Calu3 (cell line): ENCODE measurements at regions not wholly inside any gene's neighbourhood (a gene's known extent, or its start where the extent isn't known, plus 50 kb on each side); places are given as distances from the start of the nearest gene placed in this dataset.

Experiments
- BruUV-seq: library from RNA; stranded (reverse); fragments of 400-500 nt; replicated peaks from 2 replicates; lab custom pipeline; 2021; lab: Mats Ljungman, UMichigan
- CTCF ChIA-PET: fragments of 300-600 bp; sonication (Branson Sonifier 250); formaldehyde crosslinking; loops from one replicate; lab custom pipeline; 2022; ENCODE audit warnings: antibody characterized with exemption; lab: Charles Lee
- DNase-seq: peaks from one replicate; pipeline ENCODE4 v3.0.0; 2022
- H3K27ac Mint-ChIP-seq: one replicate; pipeline ENCODE4 v1.8.0; 2022; ENCODE audit warnings: mixed read lengths; ENCODE audit not compliant: unreplicated experiment
- H3K27me3 Mint-ChIP-seq: one replicate; pipeline ENCODE4 v1.8.0; 2022; ENCODE audit warnings: mixed read lengths; ENCODE audit not compliant: unreplicated experiment
- H3K36me3 Mint-ChIP-seq: one replicate; pipeline ENCODE4 v1.8.0; 2022; ENCODE audit warnings: mild to moderate bottlenecking, moderate library complexity, mixed read lengths; ENCODE audit not compliant: insufficient read depth, unreplicated experiment
- H3K4me1 Mint-ChIP-seq: one replicate; pipeline ENCODE4 v1.8.0; 2022; ENCODE audit warnings: mild to moderate bottlenecking, low read depth, mixed read lengths; ENCODE audit not compliant: unreplicated experiment
- H3K4me3 Mint-ChIP-seq: one replicate; pipeline ENCODE4 v1.8.0; 2022; ENCODE audit warnings: mild to moderate bottlenecking, low read depth, moderate library complexity, mixed read lengths; ENCODE audit not compliant: unreplicated experiment
- H3K9me3 Mint-ChIP-seq: one replicate; pipeline ENCODE4 v1.8.0; 2022; ENCODE audit warnings: low read depth, mixed read lengths; ENCODE audit not compliant: unreplicated experiment
- intact Hi-C: fragments of 100-400 bp; cut with micrococcal nuclease; formaldehyde crosslinking; loops from one replicate; pipeline ENCODE4 v1.10.0; 2022; ENCODE audit not compliant: unreplicated experiment
- TF ChIP-seq, protein P1 (sequence below): fragments of 200-600 bp; IDR thresholded peaks from one replicate; pipeline ENCODE4 v1.8.0; 2022; ENCODE audit warnings: antibody characterized with exemption; ENCODE audit not compliant: unreplicated experiment

DNA sequence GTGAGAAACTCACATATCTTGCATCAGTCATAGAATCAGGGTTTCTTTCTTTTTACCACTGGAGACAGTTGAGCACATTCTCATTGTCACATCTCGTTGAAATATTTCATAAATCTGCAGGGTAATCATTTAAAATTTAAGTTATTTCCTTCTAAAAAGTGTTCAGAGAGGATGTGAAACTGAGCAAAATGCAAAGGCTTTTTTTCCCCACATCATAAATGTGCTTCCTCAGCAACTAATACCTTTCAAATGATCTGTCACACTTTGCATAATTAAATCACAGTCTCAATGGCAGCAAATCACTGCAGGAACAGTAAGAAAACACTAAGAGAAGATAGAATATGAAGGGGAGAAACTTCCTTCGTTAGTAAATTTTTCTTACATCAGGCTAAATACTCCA lies 187.5 kb downstream of the EVX1 start:
- intact Hi-C loops: no loop called here
- H3K27me3 Mint-ChIP-seq: no peaks in the 10 kb centered on the region
- DNase-seq: no peak
- TF ChIP-seq, protein P1, sequence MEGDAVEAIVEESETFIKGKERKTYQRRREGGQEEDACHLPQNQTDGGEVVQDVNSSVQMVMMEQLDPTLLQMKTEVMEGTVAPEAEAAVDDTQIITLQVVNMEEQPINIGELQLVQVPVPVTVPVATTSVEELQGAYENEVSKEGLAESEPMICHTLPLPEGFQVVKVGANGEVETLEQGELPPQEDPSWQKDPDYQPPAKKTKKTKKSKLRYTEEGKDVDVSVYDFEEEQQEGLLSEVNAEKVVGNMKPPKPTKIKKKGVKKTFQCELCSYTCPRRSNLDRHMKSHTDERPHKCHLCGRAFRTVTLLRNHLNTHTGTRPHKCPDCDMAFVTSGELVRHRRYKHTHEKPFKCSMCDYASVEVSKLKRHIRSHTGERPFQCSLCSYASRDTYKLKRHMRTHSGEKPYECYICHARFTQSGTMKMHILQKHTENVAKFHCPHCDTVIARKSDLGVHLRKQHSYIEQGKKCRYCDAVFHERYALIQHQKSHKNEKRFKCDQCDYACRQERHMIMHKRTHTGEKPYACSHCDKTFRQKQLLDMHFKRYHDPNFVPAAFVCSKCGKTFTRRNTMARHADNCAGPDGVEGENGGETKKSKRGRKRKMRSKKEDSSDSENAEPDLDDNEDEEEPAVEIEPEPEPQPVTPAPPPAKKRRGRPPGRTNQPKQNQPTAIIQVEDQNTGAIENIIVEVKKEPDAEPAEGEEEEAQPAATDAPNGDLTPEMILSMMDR: no peak
- H3K27ac Mint-ChIP-seq: no peak overlapping the region
- no peaks in the 10 kb centered on the region for H3K36me3 Mint-ChIP-seq
- peaks cover 6% of the 10 kb centered on the region for H3K4me1 Mint-ChIP-seq
- BruUV-seq: no TSS peak
- H3K4me3 Mint-ChIP-seq: no peak overlapping the region
- CTCF ChIA-PET: no interaction called here
- no peaks in the 10 kb centered on the region for H3K9me3 Mint-ChIP-seq

GRCh38 chr7:27431465-27431864 lies 188.9 kb downstream of the EVX1 start:
- no peaks in the 10 kb centered on the region for H3K27me3 Mint-ChIP-seq
- TF ChIP-seq, protein P1: no peak
- no peak overlapping the region for H3K4me3 Mint-ChIP-seq
- no peaks in the 10 kb centered on the region for H3K36me3 Mint-ChIP-seq
- no TSS peak for BruUV-seq
- H3K9me3 Mint-ChIP-seq: no peaks in the 10 kb centered on the region
- H3K27ac Mint-ChIP-seq: no peak overlapping the region
- intact Hi-C loops: no loop called here
- no peaks in the 10 kb centered on the region for H3K4me1 Mint-ChIP-seq
- no peak for DNase-seq
- CTCF ChIA-PET: no interaction called here

DNA sequence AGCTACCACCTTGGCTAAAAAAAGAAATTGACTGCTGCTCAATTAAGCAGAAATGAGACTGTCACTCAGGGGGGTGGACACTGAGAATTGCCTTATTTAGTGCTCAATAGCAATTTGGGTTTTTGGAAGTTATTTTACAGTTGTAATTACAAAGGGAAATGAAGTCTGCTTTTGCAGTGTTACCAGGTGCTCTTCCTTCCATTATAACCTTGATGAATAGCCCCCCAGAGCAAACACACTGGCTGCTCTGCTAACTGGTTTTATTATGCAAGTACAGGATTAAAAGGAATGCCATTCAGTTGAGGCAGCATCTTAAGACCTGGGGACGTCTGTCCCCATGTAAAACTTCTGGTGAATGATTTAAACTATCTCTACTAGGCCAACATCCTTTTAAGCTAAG lies 191.0 kb downstream of the EVX1 start:
- no TSS peak for BruUV-seq
- no peaks in the 10 kb centered on the region for H3K4me1 Mint-ChIP-seq
- H3K27ac Mint-ChIP-seq: no peak overlapping the region
- H3K36me3 Mint-ChIP-seq: no peaks in the 10 kb centered on the region
- H3K4me3 Mint-ChIP-seq: no peak overlapping the region
- TF ChIP-seq, protein P1: no peak
- DNase-seq: no peak
- no peaks in the 10 kb centered on the region for H3K27me3 Mint-ChIP-seq
- CTCF ChIA-PET: interaction anchor here (1.3 kb wide), 1 partner anchor 10 kb away, joined by 3 read pairs; no protein-coding TSS in a partner anchor
- intact Hi-C loops: no loop called here
- H3K9me3 Mint-ChIP-seq: no peaks in the 10 kb centered on the region

- Mint-ChIP-seq H3K4me1 (no peaks in the 10 kb centered on the region), H3K27ac (no peak overlapping the region), H3K36me3 (no peaks in the 10 kb centered on the region), H3K27me3 (no peaks in the 10 kb centered on the region), H3K9me3 (no peaks in the 10 kb centered on the region), H3K4me3 (no peak overlapping the region)
- BruUV-seq: no TSS peak
- TF ChIP-seq, protein P1: no peak
- intact Hi-C loops: no loop called here
- CTCF ChIA-PET: interaction anchor here (1.3 kb wide), 1 partner anchor 12 kb away, joined by 3 read pairs; no protein-coding TSS in a partner anchor
- DNase-seq: no peak
Observed at GRCh38 chr7:27434756-27435400, 192.3 kb downstream of the EVX1 start.
